ENCODE measurements at regions not wholly inside any gene's neighbourhood (a gene's known extent, or its start where the extent isn't known, plus 50 kb on each side); places are given as distances from the start of the nearest gene placed in this dataset.

DNA sequence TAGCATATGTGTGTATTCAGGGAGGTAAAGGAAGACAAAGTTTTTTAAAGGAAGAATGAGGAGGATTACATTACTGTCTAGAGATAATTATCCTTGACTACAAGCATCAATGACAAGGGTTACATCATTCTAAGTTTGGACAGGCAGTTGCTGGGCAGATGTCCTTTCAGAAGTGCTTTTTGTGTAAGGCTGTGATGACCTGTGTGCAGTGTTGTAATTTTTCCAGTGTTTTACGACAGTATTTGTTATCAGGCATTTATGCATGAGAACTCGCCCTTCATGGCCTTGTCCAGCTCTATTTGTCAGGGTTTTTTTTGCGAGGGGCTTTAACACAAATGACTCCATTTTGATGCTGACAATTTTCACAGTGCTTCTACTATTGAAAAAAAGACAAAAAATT lies 658.3 kb upstream of the NXPH2 start:
- WGBS (ENCODE audit: insufficient coverage, low coverage, missing lambda C conversion rate) = 9% methylated on average over 3 of the region's 3 CpGs
- no peak overlapping the region for H3K4me2 ChIP-seq (ENCODE audit: insufficient read depth, low read length)

DNA sequence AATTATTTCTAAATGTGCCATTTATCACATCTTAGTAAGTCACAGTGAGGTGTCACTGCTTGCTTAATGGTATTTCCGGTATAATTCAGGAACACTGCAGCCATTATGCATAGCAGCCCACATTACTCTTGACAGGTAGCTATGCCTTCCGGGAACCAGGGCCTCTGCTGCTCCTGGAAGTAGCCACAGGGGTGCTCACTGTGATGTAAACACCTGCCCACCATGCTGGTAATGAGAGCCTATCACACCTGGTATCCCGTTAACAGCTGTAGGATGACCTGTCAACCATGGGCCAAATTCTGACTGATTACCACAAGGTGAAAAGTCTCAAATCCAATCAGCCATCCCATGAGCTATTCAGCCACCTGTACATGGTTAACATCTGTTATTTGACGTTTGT lies 647.0 kb upstream of the NXPH2 start:
- WGBS (ENCODE audit: insufficient coverage, low coverage, missing lambda C conversion rate) = 34% methylated on average over 4 of the region's 4 CpGs
- Histone ChIP-seq H3K4me1 (replicated peaks in 1 of 2; ENCODE audit: control insufficient read depth in 2 of 2, insufficient read depth in 2 of 2, low read length in 2 of 2) (no peaks in the 10 kb centered on the region), H3K79me2 (ENCODE audit: control insufficient read depth, insufficient read depth, low read length) (peaks cover 13% of the 10 kb centered on the region; the same call in 1 of the 3 replicates), H3K9me3 (replicated peaks; ENCODE audit: control insufficient read depth, insufficient read depth, low read depth, low read length) (no peaks in the 10 kb centered on the region), H3K27me3 (ENCODE audit: control insufficient read depth in 2 of 2, insufficient read depth in 2 of 2, low read length in 2 of 2) (no peaks in the 10 kb centered on the region), H3K9ac (ENCODE audit: insufficient read depth in 1 of 2, low read depth in 2 of 2, low read length in 2 of 2) (no peak overlapping the region), H3K4me2 (ENCODE audit: insufficient read depth, low read length) (no peak overlapping the region), H3K27ac (ENCODE audit: extremely low read depth, low read depth, low read length) (no peak overlapping the region), H4K20me1 (replicated peaks; ENCODE audit: control insufficient read depth, insufficient read depth, low read length) (no peaks in the 10 kb centered on the region), H3K9me1 (ENCODE audit: control insufficient read depth, insufficient read depth, low read length) (no peaks in the 10 kb centered on the region), H2AFZ (ENCODE audit: low read depth, low read length) (no peak overlapping the region), H3K4me3 (no peak overlapping the region), H3K36me3 (ENCODE audit: control insufficient read depth, insufficient read depth, low read length) (no peaks in the 10 kb centered on the region)
- intact Hi-C loops (cut with micrococcal nuclease) (no loop called here), in situ Hi-C loops (cut with MboI) (no loop called here)
- no TSS peak for BruUV-seq (replicated peaks)
- CTCF ChIA-PET (ENCODE audit: low intra/inter-chr PET ratio) = no interaction called here
- FAIRE-seq (no peak), DNase-seq (ENCODE audit: extremely low read depth in 1 of 4, low spot score in 3 of 4) (no peak), ATAC-seq (no peak)
- POLR2A ChIA-PET = no interaction called here
- TF ChIP-seq SNIP1 (IDR thresholded peaks at IDR 0.05; ENCODE audit: low read depth) (no peak), SREBF1 (IDR thresholded peaks at IDR 0.05; ENCODE audit: borderline replicate concordance, low read depth, low read length) (no peak)
- TF ChIP-seq, protein P1, sequence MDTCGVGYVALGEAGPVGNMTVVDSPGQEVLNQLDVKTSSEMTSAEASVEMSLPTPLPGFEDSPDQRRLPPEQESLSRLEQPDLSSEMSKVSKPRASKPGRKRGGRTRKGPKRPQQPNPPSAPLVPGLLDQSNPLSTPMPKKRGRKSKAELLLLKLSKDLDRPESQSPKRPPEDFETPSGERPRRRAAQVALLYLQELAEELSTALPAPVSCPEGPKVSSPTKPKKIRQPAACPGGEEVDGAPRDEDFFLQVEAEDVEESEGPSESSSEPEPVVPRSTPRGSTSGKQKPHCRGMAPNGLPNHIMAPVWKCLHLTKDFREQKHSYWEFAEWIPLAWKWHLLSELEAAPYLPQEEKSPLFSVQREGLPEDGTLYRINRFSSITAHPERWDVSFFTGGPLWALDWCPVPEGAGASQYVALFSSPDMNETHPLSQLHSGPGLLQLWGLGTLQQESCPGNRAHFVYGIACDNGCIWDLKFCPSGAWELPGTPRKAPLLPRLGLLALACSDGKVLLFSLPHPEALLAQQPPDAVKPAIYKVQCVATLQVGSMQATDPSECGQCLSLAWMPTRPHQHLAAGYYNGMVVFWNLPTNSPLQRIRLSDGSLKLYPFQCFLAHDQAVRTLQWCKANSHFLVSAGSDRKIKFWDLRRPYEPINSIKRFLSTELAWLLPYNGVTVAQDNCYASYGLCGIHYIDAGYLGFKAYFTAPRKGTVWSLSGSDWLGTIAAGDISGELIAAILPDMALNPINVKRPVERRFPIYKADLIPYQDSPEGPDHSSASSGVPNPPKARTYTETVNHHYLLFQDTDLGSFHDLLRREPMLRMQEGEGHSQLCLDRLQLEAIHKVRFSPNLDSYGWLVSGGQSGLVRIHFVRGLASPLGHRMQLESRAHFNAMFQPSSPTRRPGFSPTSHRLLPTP (IDR thresholded peaks at IDR 0.05; ENCODE audit: borderline replicate concordance, extremely low read depth, insufficient read length) = no peak
- TF ChIP-seq, protein P2, sequence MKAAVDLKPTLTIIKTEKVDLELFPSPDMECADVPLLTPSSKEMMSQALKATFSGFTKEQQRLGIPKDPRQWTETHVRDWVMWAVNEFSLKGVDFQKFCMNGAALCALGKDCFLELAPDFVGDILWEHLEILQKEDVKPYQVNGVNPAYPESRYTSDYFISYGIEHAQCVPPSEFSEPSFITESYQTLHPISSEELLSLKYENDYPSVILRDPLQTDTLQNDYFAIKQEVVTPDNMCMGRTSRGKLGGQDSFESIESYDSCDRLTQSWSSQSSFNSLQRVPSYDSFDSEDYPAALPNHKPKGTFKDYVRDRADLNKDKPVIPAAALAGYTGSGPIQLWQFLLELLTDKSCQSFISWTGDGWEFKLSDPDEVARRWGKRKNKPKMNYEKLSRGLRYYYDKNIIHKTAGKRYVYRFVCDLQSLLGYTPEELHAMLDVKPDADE (conservative IDR thresholded peaks at IDR 0.05; ENCODE audit: control insufficient read depth, low read depth, low read length) = no peak

More for the DNA sequence above, 658.3 kb upstream of the NXPH2 start:
- no TSS peak for BruUV-seq (replicated peaks)
- ATAC-seq = peak; percentile 53
- intact Hi-C loops (cut with micrococcal nuclease) = no loop called here
- Histone ChIP-seq H3K4me3 (no peak overlapping the region), H3K4me1 (replicated peaks in 1 of 2; ENCODE audit: control insufficient read depth in 2 of 2, insufficient read depth in 2 of 2, low read length in 2 of 2) (no peaks in the 10 kb centered on the region), H3K36me3 (ENCODE audit: control insufficient read depth, insufficient read depth, low read length) (no peaks in the 10 kb centered on the region), H3K9me3 (replicated peaks; ENCODE audit: control insufficient read depth, insufficient read depth, low read depth, low read length) (no peaks in the 10 kb centered on the region), H3K27me3 (ENCODE audit: control insufficient read depth in 2 of 2, insufficient read depth in 2 of 2, low read length in 2 of 2) (no peaks in the 10 kb centered on the region), H4K20me1 (replicated peaks; ENCODE audit: control insufficient read depth, insufficient read depth, low read length) (no peaks in the 10 kb centered on the region), H2AFZ (ENCODE audit: low read depth, low read length) (no peak overlapping the region), H3K79me2 (ENCODE audit: control insufficient read depth, insufficient read depth, low read length) (no peaks in the 10 kb centered on the region; the same call in 2 of the 3 replicates), H3K9ac (ENCODE audit: insufficient read depth in 1 of 2, low read depth in 2 of 2, low read length in 2 of 2) (no peak overlapping the region), H3K27ac (ENCODE audit: extremely low read depth, low read depth, low read length) (no peak overlapping the region), H3K9me1 (ENCODE audit: control insufficient read depth, insufficient read depth, low read length) (no peaks in the 10 kb centered on the region)
- CTCF ChIA-PET (ENCODE audit: low intra/inter-chr PET ratio) = no interaction called here
- POLR2A ChIA-PET = no interaction called here
- no peak for FAIRE-seq
- TF ChIP-seq PRMT5 (CRISPR knock-in tag; IDR thresholded peaks at IDR 0.05) (no peak), CEBPG (CRISPR knock-in tag; IDR thresholded peaks at IDR 0.05) (no peak), CEBPG (tag; conservative IDR thresholded peaks at IDR 0.05 in 1 of 2, IDR thresholded peaks at IDR 0.05 in 1 of 2) (peak; percentile 14 to 40; a peak in 2 of 4 replicates)
- TF ChIP-seq, protein P3, sequence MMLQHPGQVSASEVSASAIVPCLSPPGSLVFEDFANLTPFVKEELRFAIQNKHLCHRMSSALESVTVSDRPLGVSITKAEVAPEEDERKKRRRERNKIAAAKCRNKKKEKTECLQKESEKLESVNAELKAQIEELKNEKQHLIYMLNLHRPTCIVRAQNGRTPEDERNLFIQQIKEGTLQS (IDR thresholded peaks at IDR 0.05) = peak; percentile 22; the same call in 1 of the 2 replicates
- TF ChIP-seq, protein P3 (CRISPR knock-in tag; conservative IDR thresholded peaks at IDR 0.05) = no peak
- no peak for DNase-seq (ENCODE audit: extremely low read depth in 1 of 4, low spot score in 3 of 4)
- in situ Hi-C loops (cut with MboI) = no loop called here
